M059J (cell line): ENCODE measurements at regions not wholly inside any gene's neighbourhood (a gene's known extent, or its start where the extent isn't known, plus 50 kb on each side); places are given as distances from the start of the nearest gene placed in this dataset.
"Not testable (repeated sequence)": the region's sequence is repeated elsewhere in the genome, so short reads cannot be mapped to it uniquely, and the experiment has no call there.

Source experiments
- DNase-seq: peaks from one replicate; pipeline ENCODE4 v3.0.0-alpha.2; 2012; ENCODE audit warnings: low read depth

GRCh38 chr12:8390001-8390777 lies 65.6 kb upstream of the CLEC6A start:
- peak; percentile 42 for DNase-seq

- DNase-seq: peak; percentile 27
Measured at GRCh38 chr12:8396225-8397071, 59.3 kb upstream of the CLEC6A start.

GRCh38 chr12:8397378-8397777 lies 58.4 kb upstream of the CLEC6A start:
- DNase-seq: not testable (repeated sequence)

- peak; percentile 49 for DNase-seq
Measured at GRCh38 chr12:8399496-8400034, 56.2 kb upstream of the CLEC6A start.

- not testable (repeated sequence) for DNase-seq
Measured at GRCh38 chr12:8403834-8404233, 51.9 kb upstream of the CLEC6A start.

- not testable (repeated sequence) for DNase-seq
Measured at GRCh38 chr12:8404341-8404740, 51.4 kb upstream of the CLEC6A start.
